ENCODE measurements at regions not wholly inside any gene's neighbourhood (a gene's known extent, or its start where the extent isn't known, plus 50 kb on each side); places are given as distances from the start of the nearest gene placed in this dataset.

DNA sequence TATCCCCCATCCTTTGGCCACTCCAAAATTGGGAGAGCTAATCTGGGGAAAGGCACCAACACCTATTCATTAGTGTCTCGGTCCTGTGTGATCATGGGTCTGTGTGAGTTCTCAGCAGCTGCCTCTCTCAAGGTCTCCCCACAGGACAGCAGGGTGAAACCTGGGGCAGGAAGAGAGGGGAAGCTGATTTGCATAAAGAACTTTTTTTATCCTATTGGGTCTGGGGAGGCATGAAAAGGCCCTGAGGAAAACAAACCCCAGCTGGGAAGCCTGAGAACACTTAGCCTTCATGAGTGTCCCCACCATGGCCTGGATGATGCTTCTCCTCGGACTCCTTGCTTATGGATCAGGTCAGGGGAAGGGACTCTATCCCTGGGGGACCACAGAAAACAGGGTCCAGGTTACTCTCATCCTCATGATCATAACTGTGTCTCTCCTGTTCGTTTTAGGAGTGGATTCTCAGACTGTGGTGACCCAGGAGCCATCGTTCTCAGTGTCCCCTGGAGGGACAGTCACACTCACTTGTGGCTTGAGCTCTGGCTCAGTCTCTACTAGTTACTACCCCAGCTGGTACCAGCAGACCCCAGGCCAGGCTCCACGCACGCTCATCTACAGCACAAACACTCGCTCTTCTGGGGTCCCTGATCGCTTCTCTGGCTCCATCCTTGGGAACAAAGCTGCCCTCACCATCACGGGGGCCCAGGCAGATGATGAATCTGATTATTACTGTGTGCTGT lies 116.0 kb upstream of the TOP3B start:
- DNase-seq (ENCODE audit: low read depth, low spot score) (no peak), FAIRE-seq (no peak)
- Histone ChIP-seq H3K4me2 (ENCODE audit: insufficient read depth, low read length) (no peak overlapping the region), H3K9ac (replicated peaks; ENCODE audit: extremely low read depth, insufficient read depth, low read length) (no peak overlapping the region), H3K27me3 (ENCODE audit: control insufficient read depth in 2 of 2, insufficient read depth in 2 of 2, low read length in 2 of 2) (peaks cover 2 to 3% of the 10 kb centered on the region in 2 experiments), H4K20me1 (replicated peaks; ENCODE audit: control insufficient read depth, extremely low read depth, insufficient read depth, low read length) (no peaks in the 10 kb centered on the region), H3K79me2 (ENCODE audit: control insufficient read depth, insufficient read depth, low read length) (no peaks in the 10 kb centered on the region), H3K9me3 (replicated peaks; ENCODE audit: control insufficient read depth, insufficient read depth, low read length) (no peaks in the 10 kb centered on the region), H3K36me3 (ENCODE audit: control insufficient read depth in 2 of 2, extremely low read depth in 1 of 2, insufficient read depth in 2 of 2, low read length in 2 of 2) (no peaks in the 10 kb centered on the region), H2AFZ (ENCODE audit: low read depth, low read length) (no peak overlapping the region), H3K4me1 (ENCODE audit: control insufficient read depth, extremely low read depth, insufficient read depth, low read length) (no peaks in the 10 kb centered on the region), H3K27ac (ENCODE audit: insufficient read depth, low read depth, low read length) (no peak overlapping the region), H3K4me3 (replicated peaks in 1 of 3; ENCODE audit: insufficient read depth in 1 of 3, low read depth in 1 of 3, low read length in 3 of 3) (no peak overlapping the region), H3K9me1 (replicated peaks; ENCODE audit: control insufficient read depth, extremely low read depth, insufficient read depth, low read length) (no peaks in the 10 kb centered on the region)
- ChIA-PET POLR2A (no interaction called here), CTCF (interaction anchor here (2.0 kb wide), 1 partner anchor 12 kb away, joined by 7 read pairs; no protein-coding TSS in a partner anchor)
- TF ChIP-seq, protein P1, sequence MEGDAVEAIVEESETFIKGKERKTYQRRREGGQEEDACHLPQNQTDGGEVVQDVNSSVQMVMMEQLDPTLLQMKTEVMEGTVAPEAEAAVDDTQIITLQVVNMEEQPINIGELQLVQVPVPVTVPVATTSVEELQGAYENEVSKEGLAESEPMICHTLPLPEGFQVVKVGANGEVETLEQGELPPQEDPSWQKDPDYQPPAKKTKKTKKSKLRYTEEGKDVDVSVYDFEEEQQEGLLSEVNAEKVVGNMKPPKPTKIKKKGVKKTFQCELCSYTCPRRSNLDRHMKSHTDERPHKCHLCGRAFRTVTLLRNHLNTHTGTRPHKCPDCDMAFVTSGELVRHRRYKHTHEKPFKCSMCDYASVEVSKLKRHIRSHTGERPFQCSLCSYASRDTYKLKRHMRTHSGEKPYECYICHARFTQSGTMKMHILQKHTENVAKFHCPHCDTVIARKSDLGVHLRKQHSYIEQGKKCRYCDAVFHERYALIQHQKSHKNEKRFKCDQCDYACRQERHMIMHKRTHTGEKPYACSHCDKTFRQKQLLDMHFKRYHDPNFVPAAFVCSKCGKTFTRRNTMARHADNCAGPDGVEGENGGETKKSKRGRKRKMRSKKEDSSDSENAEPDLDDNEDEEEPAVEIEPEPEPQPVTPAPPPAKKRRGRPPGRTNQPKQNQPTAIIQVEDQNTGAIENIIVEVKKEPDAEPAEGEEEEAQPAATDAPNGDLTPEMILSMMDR (IDR thresholded peaks at IDR 0.05; ENCODE audit: extremely low read depth in 1 of 2, insufficient read depth in 1 of 2, low read depth in 1 of 2, low read length in 2 of 2) = no peak
- TF ChIP-seq FOS (IDR thresholded peaks at IDR 0.05; ENCODE audit: borderline replicate concordance, insufficient read depth, low read length) (no peak), POLR2AphosphoS5 (IDR thresholded peaks at IDR 0.05; ENCODE audit: insufficient read depth, low read depth, low read length) (no peak), GATA2 (IDR thresholded peaks at IDR 0.05; ENCODE audit: insufficient read depth, insufficient read length, low read depth, low read length) (no peak), MYC (IDR thresholded peaks at IDR 0.05; ENCODE audit: low read depth, low read length) (no peak), POLR2A (IDR thresholded peaks at IDR 0.05; ENCODE audit: low read depth, low read length) (no peak), JUN (IDR thresholded peaks at IDR 0.05; ENCODE audit: borderline replicate concordance, insufficient read depth, insufficient read length, low read depth) (no peak), EZH2 (IDR thresholded peaks at IDR 0.05; ENCODE audit: borderline replicate concordance, low read depth, low read length, severe bottlenecking) (no peak)
- TF ChIP-seq, protein P2, sequence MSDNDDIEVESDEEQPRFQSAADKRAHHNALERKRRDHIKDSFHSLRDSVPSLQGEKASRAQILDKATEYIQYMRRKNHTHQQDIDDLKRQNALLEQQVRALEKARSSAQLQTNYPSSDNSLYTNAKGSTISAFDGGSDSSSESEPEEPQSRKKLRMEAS (IDR thresholded peaks at IDR 0.05; ENCODE audit: insufficient read depth, insufficient read length) = no peak
- no TSS peak for BruUV-seq (replicated peaks)
- dilution Hi-C loops (cut with MboI; ENCODE audit: extremely low pct_ligation_motif_present, low sequenced_read_pairs) = no loop called here
- intact Hi-C loops (cut with micrococcal nuclease) = no loop called here

Data from endothelial cell of umbilical vein (primary cell).